Adrenal gland (tissue), 9 donors: ENCODE measurements at regions not wholly inside any gene's neighbourhood (a gene's known extent, or its start where the extent isn't known, plus 50 kb on each side); places are given as distances from the start of the nearest gene placed in this dataset.

ENCODE experiments used
- DNase-seq, 7 donors: peaks; one replicate each; pipeline ENCODE4 v3.0.0-alpha.2; 2019 to 2020
- H3K27ac ChIP-seq, 5 donors: fragments of 200-600 bp; sonication (generic) in 4 of 5; 1 replicate in 3 of 5; 2 replicates in 2 of 5; pipeline versions ENCODE4 v1.5.1 to v1.8.0; 2016 to 2020; ENCODE audit warnings: mild to moderate bottlenecking in 1 of 5
- H3K27me3 ChIP-seq: fragments of 200-600 bp; 2 replicates; pipeline ENCODE4 v1.8.0; 2021
- H3K36me3 ChIP-seq, 2 donors: fragments of 200-600 bp; replicated peaks in 1 of 2; 1 replicate in 1 of 2; 2 replicates in 1 of 2; pipeline versions ENCODE4 v1.5.1 to v1.8.0; 2018 to 2022
- H3K4me1 ChIP-seq, 2 donors: fragments of 200-600 bp; replicated peaks in 1 of 2; 1 replicate in 1 of 2; 2 replicates in 1 of 2; pipeline versions ENCODE4 v1.5.1 to v1.8.0; 2018 to 2021
- H3K4me3 ChIP-seq, 4 donors: fragments of 200-600 bp; sonication (generic) in 3 of 4; one replicate each; pipeline ENCODE4 v1.5.1; 2016 to 2018
- H3K9me3 ChIP-seq, 3 donors: fragments of 200-600 bp; sonication (generic) in 1 of 3; replicated peaks in 1 of 3; 1 replicate in 2 of 3; 2 replicates in 1 of 3; pipeline versions ENCODE4 v1.5.1 to v1.8.0; 2016 to 2021
- POLR2A ChIP-seq, 2 donors: fragments of 450-650 bp; IDR thresholded peaks; one replicate each; pipeline ENCODE4 v1.6.1; 2017; ENCODE audit warnings: antibody characterized with exemption in 2 of 2, mild to moderate bottlenecking in 2 of 2, moderate library complexity in 1 of 2
- WGBS, 4 donors: extraction: QIAGEN DNeasy Blood & Tissue Kit in 2 of 4; methylation state at CpG; one replicate each; pipeline versions ENCODE4 v1.1.5 to v1.1.7; 2013 to 2017; 5-methylcytosine and 5-hydroxymethylcytosine counted together
- intact Hi-C, 2 donors: fragments of 100-400 bp; cut with DNase I; formaldehyde crosslinking; loops; one replicate each; pipeline versions ENCODE4 v1.14.1 to v1.15.0; 2022 to 2023
- TF ChIP-seq, protein P1 (sequence below), 6 experiments: fragments of 450-650 bp in 4 of 6; fragments of 200-600 bp in 2 of 6; sonication (generic) in 1 of 6; IDR thresholded peaks; 1 replicate in 5 of 6; 2 replicates in 1 of 6; pipeline versions ENCODE4 v1.5.1 to v1.8.0; 2016 to 2021; ENCODE audit warnings: antibody characterized with exemption in 6 of 6, mild to moderate bottlenecking in 2 of 6, moderate library complexity in 1 of 6
- donor health status: healthy with polysubstance abuse.
- donor health status: Bipolar disorder and iron deficiency.
- donor health status: DM: yes; HTN: yes; CAD: no.
- donor health status: DM: no; HTN: no; CAD: no.
- donor health status: DM: no; HTN: no; CAD: no.

DNA sequence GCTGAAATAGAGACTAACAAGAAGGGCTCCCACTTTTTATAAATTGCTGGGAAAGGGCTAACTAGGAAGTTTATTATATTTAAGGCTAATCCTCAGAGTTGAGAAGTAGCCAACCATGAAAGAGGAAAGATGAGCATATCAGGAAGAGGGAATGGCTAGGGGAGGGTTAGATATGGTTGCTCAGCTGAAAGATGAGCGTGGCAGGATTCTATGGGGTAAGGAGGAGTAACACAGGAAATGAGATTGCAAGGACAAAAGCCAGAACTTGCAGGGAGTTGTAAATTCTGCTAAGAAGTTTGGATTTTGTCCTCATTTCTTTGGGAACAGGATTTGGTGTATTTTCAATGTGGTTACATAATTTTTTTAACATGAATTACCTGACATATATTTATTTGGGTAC is 127.4 kb upstream of the ATP2B1 start:
- no peak for TF ChIP-seq POLR2A (IDR thresholded peaks at IDR 0.05)
- TF ChIP-seq, protein P1, sequence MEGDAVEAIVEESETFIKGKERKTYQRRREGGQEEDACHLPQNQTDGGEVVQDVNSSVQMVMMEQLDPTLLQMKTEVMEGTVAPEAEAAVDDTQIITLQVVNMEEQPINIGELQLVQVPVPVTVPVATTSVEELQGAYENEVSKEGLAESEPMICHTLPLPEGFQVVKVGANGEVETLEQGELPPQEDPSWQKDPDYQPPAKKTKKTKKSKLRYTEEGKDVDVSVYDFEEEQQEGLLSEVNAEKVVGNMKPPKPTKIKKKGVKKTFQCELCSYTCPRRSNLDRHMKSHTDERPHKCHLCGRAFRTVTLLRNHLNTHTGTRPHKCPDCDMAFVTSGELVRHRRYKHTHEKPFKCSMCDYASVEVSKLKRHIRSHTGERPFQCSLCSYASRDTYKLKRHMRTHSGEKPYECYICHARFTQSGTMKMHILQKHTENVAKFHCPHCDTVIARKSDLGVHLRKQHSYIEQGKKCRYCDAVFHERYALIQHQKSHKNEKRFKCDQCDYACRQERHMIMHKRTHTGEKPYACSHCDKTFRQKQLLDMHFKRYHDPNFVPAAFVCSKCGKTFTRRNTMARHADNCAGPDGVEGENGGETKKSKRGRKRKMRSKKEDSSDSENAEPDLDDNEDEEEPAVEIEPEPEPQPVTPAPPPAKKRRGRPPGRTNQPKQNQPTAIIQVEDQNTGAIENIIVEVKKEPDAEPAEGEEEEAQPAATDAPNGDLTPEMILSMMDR (IDR thresholded peaks at IDR 0.05) = no peak

DNA sequence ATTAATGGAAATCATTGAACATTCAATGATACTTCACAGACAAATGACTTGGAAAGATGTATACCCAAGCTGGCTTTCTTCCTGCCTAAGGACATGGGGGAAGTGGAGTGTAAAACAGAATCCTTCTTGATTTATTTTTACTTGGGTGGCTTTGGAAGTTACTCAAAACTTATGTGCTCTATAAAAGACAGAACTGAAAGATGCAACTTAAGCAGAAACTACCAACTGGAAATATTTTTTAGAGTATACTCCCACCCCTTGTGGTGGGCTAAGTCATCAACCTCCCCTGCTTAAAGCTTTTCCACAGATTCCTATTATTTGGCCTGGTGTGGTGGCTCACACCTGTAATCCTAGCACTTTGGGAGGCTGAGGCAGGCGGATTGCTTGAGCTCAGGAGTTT is 126.0 kb upstream of the ATP2B1 start:
- no peaks in the 10 kb centered on the region for H3K36me3 ChIP-seq
- no peaks in the 10 kb centered on the region for H3K4me1 ChIP-seq
- WGBS, 4 donors = 86 to 93% (median 90%) methylated on average over 1 of the region's 1 CpG
- intact Hi-C loops = no loop called here
- TF ChIP-seq POLR2A (IDR thresholded peaks at IDR 0.05) = no peak
- TF ChIP-seq, protein P1 (IDR thresholded peaks at IDR 0.05) = no peak
- no peak for DNase-seq
- no peak overlapping the region for H3K4me3 ChIP-seq
- no peak overlapping the region for H3K27ac ChIP-seq
- no peaks in the 10 kb centered on the region for H3K27me3 ChIP-seq
- H3K9me3 ChIP-seq = no peaks in the 10 kb centered on the region

More for the DNA sequence above, 127.4 kb upstream of the ATP2B1 start:
- Histone ChIP-seq H3K27me3 (no peaks in the 10 kb centered on the region), H3K4me3 (no peak overlapping the region), H3K4me1 (no peaks in the 10 kb centered on the region), H3K9me3 (no peaks in the 10 kb centered on the region), H3K36me3 (no peaks in the 10 kb centered on the region), H3K27ac (no peak overlapping the region)
- DNase-seq = no peak
- intact Hi-C loops = no loop called here
- whole genome bisulfite sequencing, 4 donors = 76 to 84% (median 80%) methylated on average over 1 of the region's 1 CpG

DNA sequence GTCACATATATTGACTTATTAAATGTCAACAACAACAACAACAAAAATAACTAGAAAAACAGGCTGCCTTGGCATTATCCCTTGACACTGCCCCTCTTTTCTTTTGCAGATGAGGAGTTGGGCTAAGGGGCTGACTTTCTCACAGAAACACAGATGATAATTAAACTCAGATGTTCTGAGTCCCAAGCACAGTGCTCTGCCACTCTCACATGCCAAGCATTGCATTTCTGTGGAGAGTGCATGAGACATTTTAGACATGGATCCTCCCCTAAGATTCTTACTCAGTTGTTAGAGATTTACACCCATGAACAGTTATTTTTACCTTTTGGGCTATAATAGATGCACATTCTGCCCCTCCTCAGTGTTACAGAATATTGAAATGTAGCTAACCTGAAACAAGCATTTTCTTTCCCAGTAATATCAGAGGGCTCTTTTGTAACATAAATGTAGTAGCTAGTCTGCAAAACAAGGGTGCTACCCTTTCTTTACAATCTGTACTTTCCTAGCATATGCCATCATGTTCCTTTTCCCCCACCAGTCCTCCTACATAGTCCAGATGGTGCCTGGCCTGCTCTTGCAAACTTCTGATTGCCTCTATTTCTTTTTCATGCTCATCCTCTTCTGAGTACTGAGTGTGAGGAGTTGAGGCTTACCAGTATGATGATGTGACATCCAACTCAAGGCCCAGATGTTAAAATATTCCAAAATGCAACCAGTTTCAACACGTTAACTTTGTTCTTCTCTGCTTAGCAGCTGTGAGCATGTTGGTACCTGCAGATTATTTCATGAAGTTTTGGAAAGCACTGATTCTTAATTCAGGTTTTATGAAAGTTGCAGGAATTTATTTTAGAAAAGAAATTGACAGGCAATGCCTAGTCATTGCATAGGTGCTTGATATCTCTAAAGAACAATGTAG is 125.0 kb upstream of the ATP2B1 start:
- H3K36me3 ChIP-seq = no peaks in the 10 kb centered on the region
- H3K4me1 ChIP-seq = no peaks in the 10 kb centered on the region
- H3K27ac ChIP-seq = no peak overlapping the region
- TF ChIP-seq, protein P1 (IDR thresholded peaks at IDR 0.05) = no peak
- no peak for TF ChIP-seq POLR2A (IDR thresholded peaks at IDR 0.05)
- no peaks in the 10 kb centered on the region for H3K27me3 ChIP-seq
- no peaks in the 10 kb centered on the region for H3K9me3 ChIP-seq
- intact Hi-C loops = no loop called here
- H3K4me3 ChIP-seq = no peak overlapping the region
- DNase-seq = no peak
- WGBS, 4 donors = 80 to 96% (median 88%) methylated on average over 1 of the region's 1 CpG

DNA sequence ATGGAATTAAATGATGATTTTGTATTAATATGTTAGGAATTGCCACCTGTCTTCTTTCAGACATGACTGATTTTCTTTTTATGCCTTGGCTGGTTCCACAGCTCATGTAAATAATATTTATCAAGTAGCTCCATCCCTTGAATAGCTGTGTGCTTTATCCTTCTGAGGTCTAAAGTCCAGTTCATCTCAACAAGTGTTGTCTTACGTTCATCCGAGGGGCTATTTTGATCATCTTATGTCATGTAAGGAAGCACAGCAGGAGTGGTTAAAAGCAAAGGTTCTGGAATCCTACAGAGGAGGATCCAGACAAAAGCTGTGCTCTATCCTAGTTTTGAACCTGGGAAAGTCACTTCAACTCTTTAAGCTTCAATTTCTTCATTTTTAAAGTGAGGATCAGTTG is 123.7 kb upstream of the ATP2B1 start:
- Histone ChIP-seq H3K36me3 (no peaks in the 10 kb centered on the region), H3K4me1 (no peaks in the 10 kb centered on the region), H3K4me3 (no peak overlapping the region), H3K9me3 (no peaks in the 10 kb centered on the region), H3K27me3 (no peaks in the 10 kb centered on the region), H3K27ac (no peak overlapping the region)
- 67 to 85% (median 78%) methylated on average over 2 of the region's 2 CpGs for WGBS, 4 donors
- no peak for DNase-seq
- intact Hi-C loops = no loop called here
- TF ChIP-seq POLR2A (IDR thresholded peaks at IDR 0.05) = no peak
- TF ChIP-seq, protein P1 (IDR thresholded peaks at IDR 0.05) = no peak
